KBM-7 (cell line): ENCODE measurements at regions not wholly inside any gene's neighbourhood (a gene's known extent, or its start where the extent isn't known, plus 50 kb on each side); places are given as distances from the start of the nearest gene placed in this dataset.

ENCODE experiments used
- DNase-seq: peaks from one replicate; pipeline ENCODE4 v3.0.0-alpha.2; 2015
- in situ Hi-C: fragments of 300-500 bp; cut with MboI; formaldehyde crosslinking; loops from 2 replicates; pipeline ENCODE4 v1.14.3; 2020; ENCODE audit warnings: low sequenced_read_pairs, low pct_unique_long_range_greater_than_20kb, mixed read lengths

GRCh38 chr13:29907670-29908069 is 57.3 kb upstream of the UBL3 start:
- in situ Hi-C loops = no loop called here
- DNase-seq = no peak

DNA sequence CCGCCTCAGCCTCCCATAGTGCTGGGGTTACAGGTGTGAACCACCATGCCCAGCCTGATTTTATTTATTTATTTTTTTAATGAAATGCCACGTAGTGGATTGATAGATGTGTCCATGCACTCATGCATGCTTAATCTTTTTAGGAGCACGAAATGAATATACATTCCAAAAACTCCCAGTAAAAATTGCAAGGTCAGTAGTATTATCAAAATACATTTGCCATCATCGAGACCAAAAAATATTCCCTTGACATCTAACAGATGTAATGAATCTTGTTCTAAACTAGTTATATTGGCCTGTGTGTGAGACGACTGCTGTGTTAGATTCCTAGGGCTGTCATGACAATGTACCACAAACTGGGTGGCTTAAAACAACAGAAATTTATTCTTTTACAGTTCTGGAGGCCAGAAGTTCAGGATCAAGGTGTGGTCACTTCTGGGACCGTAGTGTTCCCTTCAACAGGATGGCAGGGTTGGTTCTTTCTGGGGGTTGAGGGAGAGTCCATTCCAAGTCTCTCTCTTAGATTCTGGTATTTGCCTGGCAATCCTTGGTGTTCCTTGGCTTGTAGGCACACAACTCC is 56.1 kb upstream of the UBL3 start:
- in situ Hi-C loops = no loop called here
- DNase-seq = no peak

GRCh38 chr13:29905845-29906244 is 55.4 kb upstream of the UBL3 start:
- DNase-seq = peak; percentile 73
- in situ Hi-C loops = no loop called here

DNA sequence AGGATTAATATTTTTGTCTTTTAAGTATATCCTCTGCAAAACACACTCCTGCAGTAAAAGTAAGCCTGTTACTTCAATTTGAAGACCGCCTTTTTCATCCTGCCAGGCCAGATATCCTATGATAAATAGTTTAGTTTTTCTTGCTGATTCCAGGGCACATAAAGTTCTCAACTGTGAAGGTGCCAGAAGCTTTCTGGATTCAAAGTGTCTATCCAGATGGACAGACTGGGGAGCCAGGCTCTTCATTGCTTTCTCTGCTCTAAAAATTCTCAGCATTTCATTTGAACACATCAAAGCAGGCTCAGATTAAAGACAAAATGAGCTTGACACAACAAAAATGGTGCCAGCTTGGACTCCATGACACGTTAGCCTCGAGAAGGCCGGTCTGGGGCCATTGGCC is 53.6 kb upstream of the UBL3 start:
- no peak for DNase-seq
- in situ Hi-C loops = no loop called here

DNA sequence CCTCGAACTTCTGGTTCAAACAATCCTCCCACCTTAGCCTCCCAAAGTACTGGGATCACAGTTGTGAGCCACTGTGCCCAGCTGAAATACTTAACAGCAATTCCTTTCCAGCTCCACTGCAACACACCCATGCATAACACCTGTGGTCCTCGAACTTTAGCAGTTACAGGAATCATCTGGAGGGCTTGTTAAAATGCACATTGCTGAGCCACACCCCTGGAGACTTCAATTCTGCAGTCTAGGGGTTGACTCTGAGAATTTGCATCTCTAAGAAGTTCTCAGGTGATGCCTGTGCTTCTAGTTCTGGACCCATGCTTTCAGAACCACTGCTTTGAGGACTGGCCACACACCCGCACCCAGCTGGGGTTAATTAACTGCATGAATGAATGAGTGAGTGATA is 53.1 kb upstream of the UBL3 start:
- DNase-seq = no peak

GRCh38 chr13:29902632-29903305 is 52.4 kb upstream of the UBL3 start:
- in situ Hi-C loops = no loop called here
- no peak for DNase-seq

More for the DNA sequence above, 53.1 kb upstream of the UBL3 start:
- in situ Hi-C loops = no loop called here

GRCh38 chr13:29901710-29902631 is 51.6 kb upstream of the UBL3 start:
- in situ Hi-C loops = no loop called here
- peak; percentile 39 for DNase-seq
